HEK293 (cell line): ENCODE measurements at regions not wholly inside any gene's neighbourhood (a gene's known extent, or its start where the extent isn't known, plus 50 kb on each side); places are given as distances from the start of the nearest gene placed in this dataset.

Experiments
- CTCF ChIA-PET: fragments of 350-600 bp; formaldehyde crosslinking; extraction: SDS; loops from one replicate; lab custom pipeline; 2021; ENCODE audit warnings: antibody characterized with exemption; lab: Yijun Ruan, JAX
- POLR2A ChIA-PET: fragments of 300-600 bp; formaldehyde crosslinking; extraction: SDS; loops from one replicate; lab custom pipeline; 2020; ENCODE audit warnings: antibody characterized with exemption, inconsistent platforms; lab: Yijun Ruan, JAX
- H3K27ac ChIP-seq: fragments of 200-500 bp; sonication (Bioruptor generic); 2 replicates; pipeline ENCODE4 v1.5.1; 2014; ENCODE audit warnings: low read depth, low read length, control low read depth, inconsistent platforms; ENCODE audit errors: extremely low read depth
- H3K36me3 ChIP-seq, 2 experiments: fragments of 200-500 bp in 1 of 2; sonication (Bioruptor generic) in 1 of 2; 1 replicate in 1 of 2; 2 replicates in 1 of 2; pipeline ENCODE4 v1.5.1; 2014 to 2017; ENCODE audit warnings: inconsistent platforms in 2 of 2, low read length in 2 of 2; ENCODE audit not compliant: control insufficient read depth in 2 of 2, insufficient read depth in 1 of 2
- H3K4me1 ChIP-seq: fragments of 200-500 bp; sonication (Bioruptor generic); 2 replicates; pipeline ENCODE4 v1.5.1; 2014; ENCODE audit warnings: mild to moderate bottlenecking, low read length, inconsistent platforms; ENCODE audit not compliant: control insufficient read depth, insufficient read depth
- H3K4me3 ChIP-seq: 2 replicates; pipeline ENCODE4 v1.5.1; 2011; ENCODE audit warnings: low read depth, mild to moderate bottlenecking, control low read depth, low read length, moderate library complexity
- H3K9me3 ChIP-seq: fragments of 200-500 bp; sonication (Bioruptor generic); 2 replicates; pipeline ENCODE4 v1.5.1; 2014; ENCODE audit warnings: low read depth, low read length, inconsistent platforms; ENCODE audit not compliant: control insufficient read depth, insufficient read depth
- HOXC10 ChIP-seq: sonication (generic); formaldehyde crosslinking; IDR thresholded peaks from 2 replicates; pipeline ENCODE4 v1.8.1; 2023; ENCODE audit warnings: mild to moderate bottlenecking, missing genetic modification reagents
- KLF16 ChIP-seq: fragments of 450-650 bp; formaldehyde crosslinking; IDR thresholded peaks from 2 replicates; pipeline ENCODE4 v1.5.1; 2017; ENCODE audit warnings: missing biosample characterization, missing genetic modification characterization
- SP2 ChIP-seq: fragments of 450-650 bp; formaldehyde crosslinking; IDR thresholded peaks from 2 replicates; pipeline ENCODE4 v1.5.1; 2016; ENCODE audit warnings: missing biosample characterization, missing genetic modification characterization
- ZFP3 ChIP-seq: fragments of 450-650 bp; formaldehyde crosslinking; IDR thresholded peaks from 2 replicates; pipeline ENCODE4 v1.5.1; 2016; ENCODE audit warnings: low read depth, missing biosample characterization, missing genetic modification characterization
- ZFP37 ChIP-seq: fragments of 450-650 bp; formaldehyde crosslinking; IDR thresholded peaks from 2 replicates; pipeline ENCODE4 v1.5.1; 2016; ENCODE audit warnings: missing biosample characterization, missing genetic modification characterization
- ZFP69B ChIP-seq: fragments of 450-650 bp; formaldehyde crosslinking; IDR thresholded peaks from 2 replicates; pipeline ENCODE4 v1.5.1; 2016; ENCODE audit warnings: missing biosample characterization, missing genetic modification characterization
- ZNF202 ChIP-seq: fragments of 450-650 bp; formaldehyde crosslinking; IDR thresholded peaks from 2 replicates; pipeline ENCODE4 v1.5.1; 2016; ENCODE audit warnings: missing biosample characterization, missing genetic modification characterization, borderline replicate concordance
- ZNF23 ChIP-seq: fragments of 450-650 bp; formaldehyde crosslinking; IDR thresholded peaks from 2 replicates; pipeline ENCODE4 v1.5.1; 2016; ENCODE audit warnings: missing biosample characterization, missing genetic modification characterization, borderline replicate concordance
- ZNF302 ChIP-seq: fragments of 450-650 bp; formaldehyde crosslinking; IDR thresholded peaks from 2 replicates; pipeline ENCODE4 v1.5.1; 2016; ENCODE audit warnings: missing biosample characterization, missing genetic modification characterization, low read depth
- ZNF416 ChIP-seq: fragments of 450-650 bp; formaldehyde crosslinking; IDR thresholded peaks from 2 replicates; pipeline ENCODE4 v1.5.1; 2016; ENCODE audit warnings: missing biosample characterization, missing genetic modification characterization
- ZNF426 ChIP-seq: fragments of 450-650 bp; formaldehyde crosslinking; IDR thresholded peaks from 2 replicates; pipeline ENCODE4 v1.5.1; 2017; ENCODE audit warnings: missing biosample characterization, missing genetic modification characterization, mild to moderate bottlenecking, inconsistent platforms, moderate library complexity
- ZNF529 ChIP-seq: fragments of 450-650 bp; formaldehyde crosslinking; IDR thresholded peaks from 2 replicates; pipeline ENCODE4 v1.5.1; 2017; ENCODE audit warnings: missing genetic modification characterization, missing biosample characterization; ENCODE audit not compliant: insufficient replicate concordance
- ZNF777 ChIP-seq: fragments of 450-650 bp; formaldehyde crosslinking; IDR thresholded peaks from 2 replicates; pipeline ENCODE4 v1.5.1; 2017; ENCODE audit warnings: missing biosample characterization, missing genetic modification characterization, borderline replicate concordance
- ZNF785 ChIP-seq: fragments of 450-650 bp; formaldehyde crosslinking; IDR thresholded peaks from 2 replicates; pipeline ENCODE4 v1.5.1; 2016; ENCODE audit warnings: missing biosample characterization, missing genetic modification characterization
- TF ChIP-seq, protein P1 (sequence below): fragments of 450-650 bp; formaldehyde crosslinking; IDR thresholded peaks from 2 replicates; pipeline ENCODE4 v1.5.1; 2016; ENCODE audit warnings: missing biosample characterization, missing genetic modification characterization, borderline replicate concordance
- TF ChIP-seq, protein P2 (sequence below): fragments of 450-650 bp; formaldehyde crosslinking; IDR thresholded peaks from 2 replicates; pipeline ENCODE4 v1.5.1; 2017; ENCODE audit warnings: missing biosample characterization, missing genetic modification characterization
- TF ChIP-seq, protein P3 (sequence below): fragments of 450-650 bp; formaldehyde crosslinking; IDR thresholded peaks from 2 replicates; pipeline ENCODE4 v1.5.1; 2017; ENCODE audit warnings: missing biosample characterization, mild to moderate bottlenecking, missing genetic modification characterization, moderate library complexity
- TF ChIP-seq, protein P4 (sequence below): fragments of 450-650 bp; formaldehyde crosslinking; IDR thresholded peaks from 2 replicates; pipeline ENCODE4 v1.5.1; 2016; ENCODE audit warnings: missing biosample characterization, missing genetic modification characterization, borderline replicate concordance
- TF ChIP-seq, protein P5 (sequence below): fragments of 450-650 bp; formaldehyde crosslinking; IDR thresholded peaks from 2 replicates; pipeline ENCODE4 v1.5.1; 2017; ENCODE audit warnings: missing biosample characterization, missing genetic modification characterization

DNA sequence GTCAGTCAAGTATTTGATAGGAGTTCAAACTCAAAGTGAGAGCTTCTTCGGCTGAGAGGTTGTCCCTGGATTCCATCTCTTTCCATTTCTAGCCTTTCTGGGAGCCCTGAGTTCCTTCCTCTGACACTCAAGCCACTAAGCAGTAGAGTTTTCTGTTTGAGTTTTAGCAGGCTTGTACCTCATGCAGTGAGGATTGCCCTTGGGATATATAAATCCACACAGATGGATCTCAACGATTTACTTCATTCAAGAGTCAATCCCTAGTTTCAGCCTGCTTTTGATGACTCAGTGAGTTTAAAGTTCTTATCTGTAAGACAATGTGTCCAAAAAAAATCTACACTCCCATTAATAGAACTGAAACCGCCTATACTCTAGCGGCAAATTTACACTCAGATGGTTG lies 2240.9 kb upstream of the WWC1 start:
- Histone ChIP-seq H3K4me3 (no peak overlapping the region), H3K36me3 (no peaks in the 10 kb centered on the region), H3K4me1 (no peaks in the 10 kb centered on the region), H3K9me3 (no peaks in the 10 kb centered on the region), H3K27ac (no peak overlapping the region)
- POLR2A ChIA-PET: no interaction called here
- no peak for TF ChIP-seq ZNF416 (tag by site-specific recombination)
- TF ChIP-seq, protein P1, sequence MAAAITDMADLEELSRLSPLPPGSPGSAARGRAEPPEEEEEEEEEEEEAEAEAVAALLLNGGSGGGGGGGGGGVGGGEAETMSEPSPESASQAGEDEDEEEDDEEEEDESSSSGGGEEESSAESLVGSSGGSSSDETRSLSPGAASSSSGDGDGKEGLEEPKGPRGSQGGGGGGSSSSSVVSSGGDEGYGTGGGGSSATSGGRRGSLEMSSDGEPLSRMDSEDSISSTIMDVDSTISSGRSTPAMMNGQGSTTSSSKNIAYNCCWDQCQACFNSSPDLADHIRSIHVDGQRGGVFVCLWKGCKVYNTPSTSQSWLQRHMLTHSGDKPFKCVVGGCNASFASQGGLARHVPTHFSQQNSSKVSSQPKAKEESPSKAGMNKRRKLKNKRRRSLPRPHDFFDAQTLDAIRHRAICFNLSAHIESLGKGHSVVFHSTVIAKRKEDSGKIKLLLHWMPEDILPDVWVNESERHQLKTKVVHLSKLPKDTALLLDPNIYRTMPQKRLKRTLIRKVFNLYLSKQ: no peak
- no peak for TF ChIP-seq ZFP3 (tag by site-specific recombination)
- TF ChIP-seq ZNF302 (tag by site-specific recombination): no peak
- TF ChIP-seq, protein P2, sequence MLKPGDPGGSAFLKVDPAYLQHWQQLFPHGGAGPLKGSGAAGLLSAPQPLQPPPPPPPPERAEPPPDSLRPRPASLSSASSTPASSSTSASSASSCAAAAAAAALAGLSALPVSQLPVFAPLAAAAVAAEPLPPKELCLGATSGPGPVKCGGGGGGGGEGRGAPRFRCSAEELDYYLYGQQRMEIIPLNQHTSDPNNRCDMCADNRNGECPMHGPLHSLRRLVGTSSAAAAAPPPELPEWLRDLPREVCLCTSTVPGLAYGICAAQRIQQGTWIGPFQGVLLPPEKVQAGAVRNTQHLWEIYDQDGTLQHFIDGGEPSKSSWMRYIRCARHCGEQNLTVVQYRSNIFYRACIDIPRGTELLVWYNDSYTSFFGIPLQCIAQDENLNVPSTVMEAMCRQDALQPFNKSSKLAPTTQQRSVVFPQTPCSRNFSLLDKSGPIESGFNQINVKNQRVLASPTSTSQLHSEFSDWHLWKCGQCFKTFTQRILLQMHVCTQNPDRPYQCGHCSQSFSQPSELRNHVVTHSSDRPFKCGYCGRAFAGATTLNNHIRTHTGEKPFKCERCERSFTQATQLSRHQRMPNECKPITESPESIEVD (tag by site-specific recombination): no peak
- TF ChIP-seq, protein P3, sequence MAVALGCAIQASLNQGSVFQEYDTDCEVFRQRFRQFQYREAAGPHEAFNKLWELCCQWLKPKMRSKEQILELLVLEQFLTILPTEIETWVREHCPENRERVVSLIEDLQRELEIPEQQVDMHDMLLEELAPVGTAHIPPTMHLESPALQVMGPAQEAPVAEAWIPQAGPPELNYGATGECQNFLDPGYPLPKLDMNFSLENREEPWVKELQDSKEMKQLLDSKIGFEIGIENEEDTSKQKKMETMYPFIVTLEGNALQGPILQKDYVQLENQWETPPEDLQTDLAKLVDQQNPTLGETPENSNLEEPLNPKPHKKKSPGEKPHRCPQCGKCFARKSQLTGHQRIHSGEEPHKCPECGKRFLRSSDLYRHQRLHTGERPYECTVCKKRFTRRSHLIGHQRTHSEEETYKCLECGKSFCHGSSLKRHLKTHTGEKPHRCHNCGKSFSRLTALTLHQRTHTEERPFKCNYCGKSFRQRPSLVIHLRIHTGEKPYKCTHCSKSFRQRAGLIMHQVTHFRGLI (tag by site-specific recombination): no peak
- no peak for TF ChIP-seq ZNF202
- no peak for TF ChIP-seq ZNF785
- TF ChIP-seq SP2 (tag by site-specific recombination): no peak
- TF ChIP-seq ZFP37 (tag by site-specific recombination): no peak
- TF ChIP-seq ZNF529 (tag by site-specific recombination): no peak
- TF ChIP-seq, protein P4, sequence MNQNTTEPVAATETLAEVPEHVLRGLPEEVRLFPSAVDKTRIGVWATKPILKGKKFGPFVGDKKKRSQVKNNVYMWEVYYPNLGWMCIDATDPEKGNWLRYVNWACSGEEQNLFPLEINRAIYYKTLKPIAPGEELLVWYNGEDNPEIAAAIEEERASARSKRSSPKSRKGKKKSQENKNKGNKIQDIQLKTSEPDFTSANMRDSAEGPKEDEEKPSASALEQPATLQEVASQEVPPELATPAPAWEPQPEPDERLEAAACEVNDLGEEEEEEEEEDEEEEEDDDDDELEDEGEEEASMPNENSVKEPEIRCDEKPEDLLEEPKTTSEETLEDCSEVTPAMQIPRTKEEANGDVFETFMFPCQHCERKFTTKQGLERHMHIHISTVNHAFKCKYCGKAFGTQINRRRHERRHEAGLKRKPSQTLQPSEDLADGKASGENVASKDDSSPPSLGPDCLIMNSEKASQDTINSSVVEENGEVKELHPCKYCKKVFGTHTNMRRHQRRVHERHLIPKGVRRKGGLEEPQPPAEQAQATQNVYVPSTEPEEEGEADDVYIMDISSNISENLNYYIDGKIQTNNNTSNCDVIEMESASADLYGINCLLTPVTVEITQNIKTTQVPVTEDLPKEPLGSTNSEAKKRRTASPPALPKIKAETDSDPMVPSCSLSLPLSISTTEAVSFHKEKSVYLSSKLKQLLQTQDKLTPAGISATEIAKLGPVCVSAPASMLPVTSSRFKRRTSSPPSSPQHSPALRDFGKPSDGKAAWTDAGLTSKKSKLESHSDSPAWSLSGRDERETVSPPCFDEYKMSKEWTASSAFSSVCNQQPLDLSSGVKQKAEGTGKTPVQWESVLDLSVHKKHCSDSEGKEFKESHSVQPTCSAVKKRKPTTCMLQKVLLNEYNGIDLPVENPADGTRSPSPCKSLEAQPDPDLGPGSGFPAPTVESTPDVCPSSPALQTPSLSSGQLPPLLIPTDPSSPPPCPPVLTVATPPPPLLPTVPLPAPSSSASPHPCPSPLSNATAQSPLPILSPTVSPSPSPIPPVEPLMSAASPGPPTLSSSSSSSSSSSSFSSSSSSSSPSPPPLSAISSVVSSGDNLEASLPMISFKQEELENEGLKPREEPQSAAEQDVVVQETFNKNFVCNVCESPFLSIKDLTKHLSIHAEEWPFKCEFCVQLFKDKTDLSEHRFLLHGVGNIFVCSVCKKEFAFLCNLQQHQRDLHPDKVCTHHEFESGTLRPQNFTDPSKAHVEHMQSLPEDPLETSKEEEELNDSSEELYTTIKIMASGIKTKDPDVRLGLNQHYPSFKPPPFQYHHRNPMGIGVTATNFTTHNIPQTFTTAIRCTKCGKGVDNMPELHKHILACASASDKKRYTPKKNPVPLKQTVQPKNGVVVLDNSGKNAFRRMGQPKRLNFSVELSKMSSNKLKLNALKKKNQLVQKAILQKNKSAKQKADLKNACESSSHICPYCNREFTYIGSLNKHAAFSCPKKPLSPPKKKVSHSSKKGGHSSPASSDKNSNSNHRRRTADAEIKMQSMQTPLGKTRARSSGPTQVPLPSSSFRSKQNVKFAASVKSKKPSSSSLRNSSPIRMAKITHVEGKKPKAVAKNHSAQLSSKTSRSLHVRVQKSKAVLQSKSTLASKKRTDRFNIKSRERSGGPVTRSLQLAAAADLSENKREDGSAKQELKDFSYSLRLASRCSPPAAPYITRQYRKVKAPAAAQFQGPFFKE: no peak
- no peak for TF ChIP-seq KLF16 (tag by site-specific recombination)
- TF ChIP-seq HOXC10 (CRISPR knock-in tag): no peak
- TF ChIP-seq ZNF426: no peak
- TF ChIP-seq, protein P5, sequence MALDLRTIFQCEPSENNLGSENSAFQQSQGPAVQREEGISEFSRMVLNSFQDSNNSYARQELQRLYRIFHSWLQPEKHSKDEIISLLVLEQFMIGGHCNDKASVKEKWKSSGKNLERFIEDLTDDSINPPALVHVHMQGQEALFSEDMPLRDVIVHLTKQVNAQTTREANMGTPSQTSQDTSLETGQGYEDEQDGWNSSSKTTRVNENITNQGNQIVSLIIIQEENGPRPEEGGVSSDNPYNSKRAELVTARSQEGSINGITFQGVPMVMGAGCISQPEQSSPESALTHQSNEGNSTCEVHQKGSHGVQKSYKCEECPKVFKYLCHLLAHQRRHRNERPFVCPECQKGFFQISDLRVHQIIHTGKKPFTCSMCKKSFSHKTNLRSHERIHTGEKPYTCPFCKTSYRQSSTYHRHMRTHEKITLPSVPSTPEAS (tag by site-specific recombination): no peak
- no peak for TF ChIP-seq ZFP69B (tag by site-specific recombination)
- TF ChIP-seq ZNF777 (tag by site-specific recombination): no peak
- no peak for TF ChIP-seq ZNF23 (tag by site-specific recombination)
- CTCF ChIA-PET: no interaction called here
